NCI-H82 treated with DMSO at 0.1 percent for 48 hours (cell line): ENCODE measurements at regions not wholly inside any gene's neighbourhood (a gene's known extent, or its start where the extent isn't known, plus 50 kb on each side); places are given as distances from the start of the nearest gene placed in this dataset.

Experiments used
- DNase-seq: peaks from one replicate; lab custom pipeline; 2025; ENCODE audit not compliant: unreplicated experiment; lab: John Stamatoyannopoulos, UW

DNA sequence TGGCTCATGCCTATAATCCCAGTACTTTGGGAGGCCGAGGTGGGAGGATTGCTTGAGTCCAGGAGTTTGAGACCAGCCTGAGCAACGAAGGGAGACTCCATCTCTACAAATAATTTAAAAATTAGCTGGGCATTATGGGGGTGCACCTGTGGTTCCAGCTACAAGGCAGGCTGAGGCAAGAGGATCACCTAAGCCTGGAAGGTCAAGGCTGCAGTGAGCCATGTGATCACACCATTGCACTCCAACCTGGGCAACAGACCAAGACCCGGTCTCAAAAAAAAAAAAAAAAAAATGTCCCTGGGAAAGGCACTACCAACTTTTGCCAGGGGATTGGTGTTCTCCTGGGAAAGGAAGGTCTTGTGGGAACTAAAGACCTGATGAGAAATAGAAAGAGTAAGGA, 134.2 kb upstream of the AUTS2 start:
- DNase-seq: no peak

DNA sequence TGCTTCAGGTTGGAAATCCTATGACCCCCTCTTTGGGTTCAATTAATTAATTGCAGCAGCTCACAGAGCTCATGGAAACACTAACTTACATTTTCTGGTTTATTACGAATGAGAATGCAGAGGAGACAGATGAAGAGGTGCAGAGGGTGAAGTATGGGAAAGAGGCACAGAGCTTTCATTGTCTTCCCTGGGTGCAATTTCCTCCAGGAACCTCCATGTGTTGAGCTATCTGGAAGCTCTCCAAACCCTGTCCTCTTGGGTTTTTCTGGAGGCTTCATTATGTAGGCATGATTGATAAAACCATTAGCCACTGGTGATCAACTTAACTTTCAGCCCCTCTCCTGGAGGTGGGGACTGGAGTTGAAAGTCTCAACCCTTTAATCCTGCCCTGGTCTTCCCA, 133.0 kb upstream of the AUTS2 start:
- DNase-seq: peak; percentile 9

DNA sequence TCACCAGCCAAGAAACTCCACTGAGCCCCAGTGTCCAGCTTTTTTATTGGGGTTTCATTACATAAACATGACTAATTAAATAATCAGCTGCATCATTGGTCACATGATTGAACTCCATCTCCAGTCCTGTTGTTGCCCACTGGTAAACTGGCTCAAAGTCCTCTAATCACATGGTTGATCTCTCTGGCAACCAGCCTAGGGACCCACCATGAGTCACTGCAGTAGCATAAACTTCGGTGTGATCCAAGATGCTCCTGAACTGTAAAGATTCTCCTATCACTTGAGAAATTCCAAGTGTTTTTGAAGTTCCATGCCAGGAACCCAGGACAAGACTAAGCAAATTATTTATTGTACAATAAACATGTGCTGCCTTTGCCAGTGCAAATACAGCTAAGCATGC, 130.4 kb upstream of the AUTS2 start:
- DNase-seq: no peak

DNA sequence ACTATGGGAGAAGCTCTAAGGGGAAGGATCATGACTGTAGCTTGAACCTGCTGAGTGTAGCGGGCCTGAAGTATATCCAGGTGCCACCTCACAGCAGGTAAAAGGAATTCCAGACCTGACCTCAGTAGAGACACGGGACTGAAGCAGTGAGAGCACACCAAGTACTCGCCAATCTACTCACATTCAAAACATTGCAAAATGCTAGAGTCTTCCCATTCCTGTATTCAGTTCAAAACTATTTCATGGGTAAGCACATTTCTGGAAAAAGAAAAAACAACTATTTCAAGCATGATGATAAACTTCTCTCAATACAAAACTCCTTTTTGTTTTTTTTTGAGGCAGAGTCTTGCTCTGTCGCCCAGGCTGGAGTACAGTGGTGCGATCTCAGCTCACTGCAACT, 121.9 kb upstream of the AUTS2 start:
- DNase-seq: no peak

DNA sequence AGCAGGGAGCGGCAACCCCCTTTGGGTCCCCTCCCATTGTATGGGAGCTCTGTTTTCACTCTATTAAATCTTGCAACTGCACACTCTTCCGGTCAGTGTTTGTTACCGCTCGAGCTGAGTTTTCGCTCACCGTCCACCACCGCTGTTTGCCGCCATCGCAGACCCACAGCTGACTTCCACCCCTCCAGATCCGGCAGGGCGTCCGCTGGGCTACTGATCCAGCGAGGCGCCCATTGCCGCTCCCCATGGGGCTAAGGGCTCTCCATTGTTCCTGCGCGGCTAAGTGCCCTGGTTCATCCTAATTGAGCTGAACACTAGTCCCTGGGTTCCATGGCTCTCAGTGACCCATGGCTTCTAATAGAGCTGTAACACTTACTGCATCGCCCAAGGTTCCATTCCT, 115.6 kb upstream of the AUTS2 start:
- DNase-seq: no peak

DNA sequence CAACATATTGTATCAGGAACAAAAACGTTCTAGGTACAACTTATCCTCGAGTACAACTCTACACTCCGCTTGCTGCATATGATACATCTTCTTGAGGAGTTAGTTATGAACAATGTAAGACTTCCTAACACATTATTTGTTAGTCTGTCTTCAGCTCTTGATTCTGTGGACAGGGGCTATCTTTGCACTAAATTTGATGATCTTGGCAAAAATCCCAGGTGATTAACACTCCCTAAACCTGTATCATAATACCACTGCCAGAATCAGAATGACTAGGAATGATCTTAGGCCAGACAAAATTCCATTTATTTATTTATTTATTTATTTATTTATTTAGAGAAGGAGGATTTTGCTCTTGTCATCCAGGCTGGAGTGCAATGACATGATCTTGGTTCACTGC, 108.7 kb upstream of the AUTS2 start:
- no peak for DNase-seq

DNA sequence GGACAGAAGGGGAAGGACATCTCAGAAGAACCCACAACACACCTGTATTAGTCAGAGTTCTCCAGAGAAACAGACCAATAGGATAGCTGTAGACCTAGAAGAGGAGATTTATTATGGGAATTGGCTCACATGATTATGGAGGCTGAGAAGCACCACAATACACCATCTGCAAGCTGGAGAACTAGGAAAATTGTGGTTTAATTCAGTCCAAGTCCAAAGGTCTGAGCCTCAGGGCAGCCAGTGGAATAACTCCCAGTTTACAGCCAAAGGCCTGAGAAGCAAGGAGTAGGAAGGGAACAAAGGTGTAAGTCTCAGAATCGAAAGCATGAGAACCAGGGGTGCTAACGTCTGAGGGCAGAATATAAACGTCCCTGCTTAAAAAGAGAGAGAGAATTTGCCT, 99.6 kb upstream of the AUTS2 start:
- DNase-seq: no peak

DNA sequence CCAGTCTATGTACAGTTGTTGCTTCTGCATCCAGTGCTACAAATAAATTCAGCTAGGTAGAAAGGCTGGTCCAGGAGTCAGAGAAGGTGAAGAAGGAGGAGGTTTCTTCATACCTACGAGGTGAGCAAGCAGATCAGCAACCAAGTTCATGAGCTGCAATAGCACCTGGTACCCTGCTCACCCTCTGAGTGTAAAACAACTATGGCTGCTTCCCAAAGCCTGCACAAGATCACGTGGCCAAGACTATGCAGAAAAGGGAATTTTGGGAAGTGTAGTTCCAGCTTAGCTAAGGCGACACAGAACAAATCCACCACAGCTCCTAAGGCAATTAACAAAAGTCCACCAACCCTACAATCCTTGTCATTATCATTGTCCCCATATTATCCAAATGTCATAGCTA, 95.9 kb upstream of the AUTS2 start:
- DNase-seq: no peak

DNA sequence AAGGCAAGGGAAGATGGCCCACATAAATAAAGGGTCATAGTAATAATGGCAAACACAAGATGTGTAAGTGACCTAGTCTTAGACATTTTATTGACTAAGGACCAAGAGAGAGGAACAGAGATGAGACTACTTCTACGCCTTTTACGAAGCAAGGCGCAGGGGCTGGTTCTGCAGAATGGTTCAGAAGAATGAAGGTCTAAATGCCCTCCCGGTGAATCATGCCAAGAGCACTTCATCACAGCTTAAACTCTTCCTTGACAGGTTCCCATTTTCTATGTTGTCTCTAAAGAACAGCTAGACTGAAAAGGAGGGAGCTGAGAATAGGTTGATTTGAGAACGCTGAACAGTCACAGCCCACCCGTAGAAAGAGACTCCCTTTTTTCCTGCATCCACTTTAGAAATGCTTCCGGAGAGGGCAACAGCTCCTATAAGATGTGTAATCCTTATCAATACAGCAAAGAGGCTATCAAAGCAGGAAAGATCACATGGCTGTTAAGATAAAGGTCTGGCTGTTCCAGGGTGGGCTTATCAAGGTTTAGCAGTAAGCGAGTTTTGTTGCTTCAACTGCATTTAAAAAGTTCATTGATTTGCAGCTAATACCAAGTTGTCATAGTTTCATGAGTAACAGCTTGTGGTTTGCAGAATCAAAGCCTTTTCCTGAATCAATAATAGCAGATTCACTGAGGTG, 93.4 kb upstream of the AUTS2 start:
- no peak for DNase-seq

DNA sequence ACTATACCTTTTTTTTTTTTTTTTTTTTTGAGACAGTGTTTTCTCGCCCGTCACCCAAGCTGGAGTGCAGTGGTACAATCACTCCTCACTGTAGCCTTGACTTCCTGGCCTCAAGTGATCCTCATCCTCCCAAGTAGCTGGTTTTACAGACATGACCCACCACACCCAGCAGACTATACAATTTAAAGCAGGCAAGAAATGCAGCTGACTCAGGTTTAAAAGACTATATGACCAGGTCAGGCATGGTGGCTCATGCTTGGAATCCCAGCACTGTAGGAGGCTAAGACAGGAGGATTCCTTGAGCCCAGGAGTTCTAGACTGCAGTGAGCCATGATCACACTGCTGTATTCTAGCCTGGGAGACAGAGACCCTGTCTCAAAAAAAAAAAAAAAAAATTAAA, 89.5 kb upstream of the AUTS2 start:
- no peak for DNase-seq

DNA sequence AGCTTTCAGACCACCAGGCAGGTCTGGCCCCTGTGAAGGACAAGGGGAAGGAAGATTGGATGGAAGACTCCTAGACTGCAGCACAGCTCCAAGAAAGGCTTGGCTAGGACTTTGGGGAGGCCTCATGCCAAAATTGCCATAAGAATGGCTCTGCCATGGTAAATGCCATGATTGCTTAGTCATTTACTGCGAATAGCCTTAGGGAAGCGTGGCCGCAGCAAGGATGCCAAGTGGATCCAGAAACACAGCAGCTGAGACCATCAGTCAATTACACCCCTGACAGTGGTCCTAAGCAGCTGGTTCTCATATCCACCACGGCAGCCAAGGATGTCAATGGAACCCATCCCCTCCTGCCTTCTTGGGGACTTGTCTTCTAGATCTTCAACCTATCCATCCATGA, 88.2 kb upstream of the AUTS2 start:
- DNase-seq: no peak

DNA sequence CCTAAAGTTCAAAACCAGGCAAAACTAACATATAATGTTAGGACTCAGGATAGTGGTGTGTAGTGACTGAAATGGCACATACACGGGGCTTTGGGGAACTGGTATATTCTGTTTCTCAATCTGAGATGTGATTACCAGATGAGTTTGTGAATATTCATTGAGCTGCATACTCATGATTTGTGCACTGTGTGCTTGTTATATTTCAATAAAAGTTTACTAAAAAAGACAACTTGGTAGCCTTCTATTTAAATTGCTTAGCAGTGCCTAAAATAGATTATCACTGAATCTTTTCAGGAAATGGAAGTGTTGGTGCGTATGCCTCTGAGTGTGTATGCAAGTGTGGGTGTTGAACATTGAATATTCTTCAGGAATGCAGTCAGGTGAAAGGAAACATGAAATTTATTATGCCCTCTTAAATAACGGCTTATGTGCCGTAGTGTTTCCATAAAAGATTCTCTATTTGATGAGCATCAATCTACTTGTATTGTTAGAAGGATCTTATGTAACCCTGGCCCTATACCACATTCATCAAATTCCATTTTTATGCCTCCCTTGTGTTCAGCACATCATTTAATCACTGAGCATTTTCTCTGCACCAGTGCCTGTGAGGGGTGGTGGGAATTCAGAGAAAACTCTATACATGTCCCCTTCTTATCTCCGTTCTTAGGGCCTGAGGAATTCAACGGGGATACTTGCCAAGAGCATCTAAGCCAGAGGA, 82.6 kb upstream of the AUTS2 start:
- DNase-seq: no peak

DNA sequence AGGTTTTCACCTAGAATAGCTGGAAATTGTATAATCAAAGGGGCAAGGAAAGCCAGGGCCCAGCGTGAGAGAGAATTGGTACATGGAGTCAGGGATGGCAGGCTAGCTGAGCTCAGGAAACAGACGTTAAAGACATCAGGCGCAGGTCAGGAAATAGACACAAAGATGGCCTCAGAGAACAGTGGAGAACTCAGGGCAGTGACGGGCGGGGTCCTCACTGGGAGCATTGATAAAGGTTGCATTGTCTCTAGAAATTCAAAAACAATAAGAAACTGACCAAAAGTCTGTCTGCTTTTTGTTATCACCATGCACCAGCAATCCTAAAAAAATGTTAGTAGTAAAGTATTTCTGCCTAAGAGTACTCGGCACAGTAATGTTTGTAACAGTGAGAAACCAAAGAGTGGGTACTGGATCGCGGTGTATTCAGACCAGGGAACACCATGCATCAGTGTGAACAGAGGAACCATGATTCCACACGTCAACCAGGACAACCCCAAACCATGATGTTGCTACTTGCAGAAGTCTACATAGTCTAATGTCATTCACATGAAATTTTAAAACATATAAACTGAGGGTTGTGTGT, 81.9 kb upstream of the AUTS2 start:
- no peak for DNase-seq

DNA sequence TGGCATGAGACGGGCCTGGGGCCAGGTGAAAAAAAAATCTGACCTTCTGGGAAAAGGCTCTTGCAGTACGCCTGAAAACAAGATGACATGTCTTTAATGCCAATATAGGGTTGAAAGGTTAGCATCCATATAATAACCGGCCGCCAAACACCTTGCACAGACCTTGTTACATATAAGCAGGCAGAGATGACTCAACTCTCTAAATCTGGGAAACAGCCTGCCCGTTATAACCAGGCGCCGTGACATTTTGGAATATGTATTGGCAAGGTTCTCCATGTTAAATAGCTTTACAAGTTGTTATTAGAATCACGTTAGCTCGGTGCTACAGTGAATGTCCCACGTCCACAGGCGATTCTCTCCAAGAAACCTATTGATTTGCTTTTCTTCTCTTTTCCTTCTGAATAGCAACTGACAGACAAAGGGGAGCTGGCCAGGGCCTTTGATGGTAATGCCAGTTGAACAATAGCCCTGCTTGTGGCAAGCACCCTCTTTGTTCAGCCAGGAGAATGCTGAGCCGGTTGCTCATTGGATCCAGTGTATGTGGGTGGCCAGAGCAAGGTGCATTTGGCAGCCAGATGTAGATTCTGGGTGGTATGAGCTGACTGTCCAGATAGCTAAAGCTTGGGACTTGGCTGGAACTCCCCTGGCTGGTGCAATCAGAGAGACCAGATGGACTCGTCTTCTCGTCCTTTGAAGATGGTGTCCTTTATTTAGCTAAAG, 80.1 kb upstream of the AUTS2 start:
- DNase-seq: no peak

DNA sequence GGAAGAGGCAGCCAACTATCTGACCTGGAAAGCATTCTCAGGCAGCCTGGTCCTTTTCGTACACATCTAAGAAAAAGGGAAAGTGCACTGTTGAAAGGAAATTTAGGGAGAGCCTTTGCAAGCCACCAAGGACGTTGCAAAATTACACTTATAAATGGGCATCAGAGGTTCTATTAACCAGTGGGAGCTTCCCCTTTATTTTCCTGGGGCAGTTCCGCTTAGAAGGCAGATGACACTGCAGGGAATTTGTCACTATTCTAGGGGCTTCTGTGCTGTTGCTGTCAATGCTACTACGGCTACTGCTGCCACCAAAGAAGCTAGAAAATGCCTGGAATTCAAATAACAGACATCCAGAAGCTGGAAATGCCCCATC, 79.6 kb upstream of the AUTS2 start:
- no peak for DNase-seq

DNA sequence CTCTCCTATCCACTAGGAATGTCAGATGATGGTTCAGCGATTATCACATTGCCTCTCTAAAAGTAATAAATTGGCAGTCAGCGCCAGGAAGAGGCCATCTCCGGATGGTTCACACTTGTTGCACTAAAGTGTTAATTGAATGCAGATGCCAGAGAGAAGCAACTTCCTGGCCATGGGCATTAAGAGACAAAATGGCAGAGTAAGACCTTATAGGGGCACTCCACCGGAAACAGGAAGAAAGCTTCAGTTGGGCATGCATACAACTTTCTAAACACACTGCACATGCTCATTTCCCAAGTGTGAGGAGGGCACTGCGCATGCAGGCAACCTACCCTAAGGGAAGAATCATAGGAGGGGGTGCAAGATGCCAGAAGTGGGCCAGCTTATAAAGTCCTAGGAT, 71.7 kb upstream of the AUTS2 start:
- DNase-seq: no peak

DNA sequence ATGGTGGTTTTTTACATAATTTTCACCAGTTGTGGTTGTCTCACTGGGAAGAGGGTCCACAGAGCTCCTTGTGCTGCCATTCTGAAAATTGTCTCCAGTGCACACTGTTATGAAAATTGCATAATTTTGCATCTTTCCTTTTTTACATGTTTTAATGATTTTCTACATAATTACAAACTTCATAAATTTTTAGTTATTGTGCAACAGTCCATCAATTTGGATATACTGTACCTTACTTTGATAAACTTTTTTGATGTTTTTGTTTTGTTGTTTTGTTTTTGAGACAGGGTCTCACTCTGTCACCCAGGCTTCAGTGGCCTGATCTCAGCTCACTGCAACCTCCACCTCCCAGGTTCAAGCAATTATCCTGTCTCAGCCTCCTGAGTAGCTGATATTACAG, 70.6 kb upstream of the AUTS2 start:
- DNase-seq: no peak

DNA sequence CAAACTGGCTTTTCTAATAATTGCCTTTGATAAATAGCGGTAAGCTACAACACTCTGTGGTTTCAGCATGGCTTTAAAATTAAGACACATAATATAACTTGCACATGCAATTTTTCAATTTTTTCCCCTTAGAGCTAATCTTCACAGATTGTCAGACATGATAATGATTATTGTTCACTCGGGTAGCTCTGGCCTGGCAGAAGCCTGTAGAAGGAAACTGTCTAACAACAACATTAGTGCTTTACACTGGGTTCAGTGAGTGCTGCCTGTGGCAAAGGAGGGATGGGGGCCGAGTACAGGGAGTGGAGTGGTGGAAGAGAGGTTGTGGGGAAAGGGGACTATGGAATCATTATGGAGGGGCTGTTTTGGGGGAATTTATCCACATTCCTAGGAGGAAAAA, 67.2 kb upstream of the AUTS2 start:
- no peak for DNase-seq

DNA sequence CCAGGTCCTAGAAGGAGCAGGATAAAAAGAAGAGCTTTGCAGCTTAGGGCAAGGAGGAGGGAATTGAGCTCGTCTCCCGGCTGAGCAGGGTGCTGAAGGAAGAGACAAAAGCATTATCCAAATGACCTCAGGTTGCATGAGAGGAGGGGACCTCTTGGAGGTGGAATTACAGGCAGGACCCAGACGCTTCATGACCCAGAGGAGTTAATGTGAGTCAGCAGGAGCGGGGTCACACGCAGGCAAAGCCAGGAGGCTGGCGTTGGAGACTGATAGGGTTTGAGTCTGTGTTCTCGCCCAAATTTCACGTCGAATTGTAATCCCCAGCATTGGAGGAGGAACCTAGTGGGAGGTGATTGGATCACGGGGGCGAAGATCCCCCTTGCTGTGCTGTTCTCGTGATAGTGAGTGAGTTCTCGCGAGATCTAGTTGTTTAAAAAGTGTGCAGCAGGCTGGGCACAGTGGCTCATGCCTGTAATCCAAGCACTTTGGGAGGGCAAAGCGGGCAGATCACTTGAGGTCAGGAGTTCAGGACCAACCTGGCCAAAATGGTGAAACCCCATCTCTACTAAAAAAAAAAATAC, 63.7 kb upstream of the AUTS2 start:
- DNase-seq: no peak

DNA sequence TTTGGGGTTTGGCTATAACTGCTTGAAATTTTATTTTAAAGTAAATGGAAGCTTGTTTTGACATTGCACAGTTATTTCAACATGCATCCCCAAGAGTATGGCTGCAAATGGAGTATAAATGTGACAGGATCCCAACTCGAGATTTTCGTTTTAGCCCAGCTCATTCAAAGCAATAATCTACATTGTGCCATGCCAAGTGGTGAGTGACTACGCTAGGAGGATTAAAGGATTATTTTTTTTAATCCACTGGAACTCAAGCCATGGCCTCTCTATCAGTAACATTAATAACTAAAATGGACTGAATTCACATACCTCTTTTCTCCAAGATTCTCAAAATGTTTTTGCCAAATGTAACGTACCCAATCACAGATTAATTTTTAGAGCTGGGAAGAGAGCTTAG, 60.6 kb upstream of the AUTS2 start:
- peak; percentile 66 for DNase-seq

DNA sequence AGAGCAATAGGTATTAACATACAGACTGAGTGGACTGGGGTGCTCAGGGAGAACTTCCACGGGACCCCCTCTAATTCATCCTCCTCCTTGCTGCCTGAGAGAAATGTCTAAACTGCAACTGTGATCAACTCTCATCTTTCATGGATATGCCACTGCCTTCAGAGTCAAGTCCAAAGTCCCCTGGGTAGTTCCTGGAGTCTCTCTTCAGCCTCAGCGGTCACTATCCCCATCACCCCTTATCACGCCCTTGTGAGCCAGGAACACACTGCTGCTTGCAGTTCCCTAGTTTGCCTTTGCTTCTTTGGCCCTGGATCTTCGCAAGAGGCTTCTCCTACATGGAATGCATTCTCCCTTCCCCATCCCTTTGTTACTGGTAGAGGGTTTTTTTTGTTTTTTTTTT, 58.7 kb upstream of the AUTS2 start:
- DNase-seq: no peak

DNA sequence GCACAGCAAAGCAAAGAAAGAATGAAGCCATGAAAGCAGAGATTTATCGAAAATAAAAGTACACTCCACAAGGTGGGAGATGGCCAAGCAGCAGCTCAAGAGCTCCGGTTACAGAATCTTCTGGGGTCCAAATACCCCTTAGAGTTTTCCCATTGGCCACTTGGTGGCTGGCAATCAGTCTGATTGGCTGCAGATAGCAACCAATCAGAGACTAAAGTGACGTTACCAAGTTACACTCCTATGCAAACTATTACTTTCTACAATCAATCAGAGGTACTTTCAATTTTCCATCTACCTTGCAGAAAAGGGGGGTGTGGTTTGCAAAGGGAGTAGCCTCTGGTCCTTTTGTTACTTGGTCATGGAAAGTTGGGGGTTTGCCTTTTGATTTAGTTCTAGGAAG, 58.0 kb upstream of the AUTS2 start:
- no peak for DNase-seq
